GM18507 (cell line): ENCODE measurements at regions not wholly inside any gene's neighbourhood (a gene's known extent, or its start where the extent isn't known, plus 50 kb on each side); places are given as distances from the start of the nearest gene placed in this dataset.

ENCODE experiments used
- DNase-seq: peaks from one replicate; pipeline ENCODE4 v3.0.0; 2011; ENCODE audit warnings: low read depth; ENCODE audit not compliant: insufficient read length; ENCODE audit errors: extremely low spot score
- FAIRE-seq: peaks from 2 replicates; lab custom pipeline; 2011; peaks lifted over from hg19 to GRCh38; lab: Jason Lieb, UNC

GRCh38 chr18:28526196-28526595 is 349.3 kb upstream of the CDH2 start:
- DNase-seq (no peak), FAIRE-seq (no peak)

GRCh38 chr18:28523758-28524475 is 347.0 kb upstream of the CDH2 start:
- no peak for DNase-seq
- FAIRE-seq: no peak

- DNase-seq (no peak), FAIRE-seq (no peak)
These were observed 345.3 kb upstream of the CDH2 start for GRCh38 chr18:28522236-28522635.

GRCh38 chr18:28519997-28520396 is 343.1 kb upstream of the CDH2 start:
- no peak for FAIRE-seq
- no peak for DNase-seq

- DNase-seq (no peak), FAIRE-seq (no peak)
These were observed 337.8 kb upstream of the CDH2 start for GRCh38 chr18:28514699-28515098.

GRCh38 chr18:28512357-28512756 is 335.4 kb upstream of the CDH2 start:
- DNase-seq (no peak), FAIRE-seq (no peak)

- DNase-seq (no peak), FAIRE-seq (no peak)
These were observed 334.5 kb upstream of the CDH2 start for GRCh38 chr18:28511413-28511821.

- DNase-seq: no peak
- no peak for FAIRE-seq
These were observed 333.3 kb upstream of the CDH2 start for GRCh38 chr18:28510210-28510609.

GRCh38 chr18:28504066-28504465 is 327.1 kb upstream of the CDH2 start:
- FAIRE-seq (no peak), DNase-seq (no peak)

GRCh38 chr18:28494151-28494550 is 317.2 kb upstream of the CDH2 start:
- no peak for FAIRE-seq
- DNase-seq: no peak

- FAIRE-seq (no peak), DNase-seq (no peak)
These were observed 309.0 kb upstream of the CDH2 start for GRCh38 chr18:28485918-28486317.

- FAIRE-seq (no peak), DNase-seq (no peak)
These were observed 308.4 kb upstream of the CDH2 start for GRCh38 chr18:28485210-28485801.

GRCh38 chr18:28478531-28478930 is 301.6 kb upstream of the CDH2 start:
- DNase-seq: no peak
- FAIRE-seq: no peak

GRCh38 chr18:28476302-28476701 is 299.4 kb upstream of the CDH2 start:
- DNase-seq: no peak
- FAIRE-seq: no peak

- no peak for FAIRE-seq
These were observed 293.0 kb upstream of the CDH2 start for GRCh38 chr18:28469946-28470345.

GRCh38 chr18:28468901-28469300 is 292.0 kb upstream of the CDH2 start:
- FAIRE-seq: no peak
- DNase-seq: no peak

More at GRCh38 chr18:28469946-28470345, 293.0 kb upstream of the CDH2 start:
- DNase-seq: no peak

GRCh38 chr18:28466204-28466603 is 289.3 kb upstream of the CDH2 start:
- DNase-seq: no peak
- FAIRE-seq: no peak

- FAIRE-seq: no peak
- DNase-seq: no peak
These were observed 282.7 kb upstream of the CDH2 start for GRCh38 chr18:28459587-28459986.

GRCh38 chr18:28458751-28459150 is 281.8 kb upstream of the CDH2 start:
- no peak for FAIRE-seq

GRCh38 chr18:28457784-28458183 is 280.9 kb upstream of the CDH2 start:
- FAIRE-seq (no peak), DNase-seq (no peak)

More at GRCh38 chr18:28458751-28459150, 281.8 kb upstream of the CDH2 start:
- no peak for DNase-seq

GRCh38 chr18:28455971-28456370 is 279.0 kb upstream of the CDH2 start:
- FAIRE-seq (no peak), DNase-seq (no peak)
